HepG2 (cell line): ENCODE measurements at regions not wholly inside any gene's neighbourhood (a gene's known extent, or its start where the extent isn't known, plus 50 kb on each side); places are given as distances from the start of the nearest gene placed in this dataset.

Source experiments
- ATAC-seq: fragments of 200-7000 bp; cut with Tn5 transposase; 3 replicates; pipeline ENCODE4 v1.9.1; 2020; ENCODE audit warnings: mild to moderate bottlenecking, moderate library complexity
- BruUV-seq: library from RNA; stranded (reverse); fragments of 400-500 nt; replicated peaks from 2 replicates; lab custom pipeline; 2021; lab: Mats Ljungman, UMichigan
- CTCF ChIA-PET: fragments of 300-600 bp; formaldehyde crosslinking; extraction: SDS; loops from one replicate; lab custom pipeline; 2021; ENCODE audit warnings: low total read pairs, inconsistent platforms, low intra/inter-chr PET ratio; lab: Yijun Ruan, JAX
- POLR2A ChIA-PET: fragments of 350-600 bp; sonication (Branson Sonifier 250); formaldehyde crosslinking; loops from one replicate; lab custom pipeline; 2020; ENCODE audit warnings: antibody characterized with exemption, inconsistent platforms; lab: Yijun Ruan, JAX
- DNase-seq: peaks from one replicate; pipeline ENCODE4 v3.0.0-alpha.2; 2015; ENCODE audit warnings: low spot score
- FAIRE-seq: peaks from 3 replicates; lab custom pipeline; 2011; peaks lifted over from hg19 to GRCh38; lab: Jason Lieb, UNC
- H2AFZ ChIP-seq: one replicate; pipeline ENCODE4 v1.6.1; 2011; ENCODE audit warnings: low read length, inconsistent platforms
- H3K27ac ChIP-seq: fragments of 300-600 bp; 3 replicates; pipeline ENCODE4 v1.8.0; 2011; ENCODE audit warnings: mixed run types, mild to moderate bottlenecking, mixed read lengths, low read length, inconsistent platforms; ENCODE audit not compliant: insufficient read depth; ENCODE audit errors: extremely low read length
- H3K27me3 ChIP-seq, 2 experiments: fragments of 200-600 bp in 1 of 2; 2 replicates in 1 of 2; 3 replicates in 1 of 2; pipeline versions ENCODE4 v1.6.0 to v1.8.0; 2011; ENCODE audit warnings: low read length in 2 of 2, mild to moderate bottlenecking in 2 of 2, moderate library complexity in 2 of 2, inconsistent platforms in 1 of 2; ENCODE audit not compliant: insufficient read depth in 2 of 2, control insufficient read depth in 1 of 2
- H3K36me3 ChIP-seq, 2 experiments: fragments of 200-600 bp in 1 of 2; replicated peaks in 1 of 2; 2 replicates in 1 of 2; 3 replicates in 1 of 2; pipeline versions ENCODE4 v1.5.1 to v1.8.0; 2011; ENCODE audit warnings: low read length in 2 of 2, inconsistent platforms in 1 of 2; ENCODE audit not compliant: insufficient read depth in 2 of 2, control insufficient read depth in 1 of 2
- H3K4me1 ChIP-seq: 2 replicates; pipeline ENCODE4 v1.5.1; 2012; ENCODE audit warnings: low read length, inconsistent platforms; ENCODE audit not compliant: insufficient read depth
- H3K4me2 ChIP-seq: 2 replicates; pipeline ENCODE4 v1.6.0; 2011; ENCODE audit warnings: low read depth, low read length, inconsistent platforms
- H3K4me3 ChIP-seq, 3 experiments: fragments of 200-600 bp in 1 of 3; sonication (generic), shearing (Covaris generic) in 1 of 3; replicated peaks in 1 of 3; 2 replicates each; pipeline ENCODE4 v1.5.1; 2011 to 2016; ENCODE audit warnings: low read length in 3 of 3, inconsistent platforms in 2 of 3, low read depth in 2 of 3, mild to moderate bottlenecking in 2 of 3, control low read depth in 1 of 3, mixed read lengths in 1 of 3; ENCODE audit not compliant: insufficient read depth in 1 of 3
- H3K79me2 ChIP-seq: one replicate; pipeline ENCODE4 v1.6.1; 2011; ENCODE audit warnings: low read length, inconsistent platforms; ENCODE audit not compliant: insufficient read depth
- H3K9ac ChIP-seq: 2 replicates; pipeline ENCODE4 v1.6.0; 2011; ENCODE audit warnings: mild to moderate bottlenecking, low read depth, low read length, inconsistent platforms; ENCODE audit not compliant: insufficient read depth
- H3K9me3 ChIP-seq: 2 replicates; pipeline ENCODE4 v1.5.1; 2012; ENCODE audit warnings: mild to moderate bottlenecking, low read length
- H4K20me1 ChIP-seq: 2 replicates; pipeline ENCODE4 v1.6.0; 2011; ENCODE audit warnings: inconsistent platforms, mild to moderate bottlenecking, low read length, moderate library complexity; ENCODE audit not compliant: insufficient read depth
- CEBPB ChIP-seq: IDR thresholded peaks from 2 replicates; pipeline ENCODE4 v1.6.1; 2011; ENCODE audit warnings: low read depth, low read length, improper control_type of control experiment, borderline replicate concordance
- DNMT1 ChIP-seq: sonication (generic); formaldehyde crosslinking; IDR thresholded peaks from 2 replicates; pipeline ENCODE4 v1.5.1; 2020; ENCODE audit warnings: mild to moderate bottlenecking, missing genetic modification reagents
- ELF1 ChIP-seq: sonication (generic); formaldehyde crosslinking; IDR thresholded peaks from 2 replicates; pipeline ENCODE4 v1.4.0; 2020; ENCODE audit warnings: missing genetic modification reagents
- HNRNPK ChIP-seq: fragments of 200-400 bp; formaldehyde crosslinking; IDR thresholded peaks from 2 replicates; pipeline ENCODE4 v1.6.1; 2018; ENCODE audit warnings: low read length, low read depth, moderate library complexity, mild to moderate bottlenecking; ENCODE audit not compliant: poor library complexity, severe bottlenecking
- HNRNPL ChIP-seq: fragments of 200-400 bp; formaldehyde crosslinking; IDR thresholded peaks from 2 replicates; pipeline ENCODE4 v1.6.1; 2017; ENCODE audit warnings: mild to moderate bottlenecking, low read depth, low read length
- MTA1 ChIP-seq: sonication (generic); formaldehyde crosslinking; IDR thresholded peaks from 2 replicates; pipeline ENCODE4 v1.4.0; 2020; ENCODE audit warnings: missing genetic modification reagents, mild to moderate bottlenecking, borderline replicate concordance
- MTF2 ChIP-seq: sonication (generic); formaldehyde crosslinking; IDR thresholded peaks from 2 replicates; pipeline ENCODE4 v1.5.0; 2020; ENCODE audit warnings: missing genetic modification reagents, borderline replicate concordance
- MYC ChIP-seq: sonication (generic); formaldehyde crosslinking; IDR thresholded peaks from 2 replicates; pipeline ENCODE4 v1.9.0; 2021; ENCODE audit warnings: missing genetic modification reagents, borderline replicate concordance
- SETDB1 ChIP-seq: sonication (generic); formaldehyde crosslinking; IDR thresholded peaks from 2 replicates; pipeline ENCODE4 v1.5.1; 2020; ENCODE audit warnings: missing genetic modification reagents, mild to moderate bottlenecking, borderline replicate concordance
- SMYD3 ChIP-seq: sonication (generic); formaldehyde crosslinking; IDR thresholded peaks from 2 replicates; pipeline ENCODE4 v1.8.1; 2023; ENCODE audit warnings: mild to moderate bottlenecking, missing genetic modification reagents
- SOX13 ChIP-seq, 3 experiments: fragments of 450-650 bp in 1 of 3; sonication (generic) in 1 of 3; formaldehyde crosslinking in 1 of 3; IDR thresholded peaks in 2 of 3; conservative IDR thresholded peaks in 1 of 3; 2 replicates each; pipeline versions ENCODE4 v1.5.0 to v1.6.1; 2016 to 2020; ENCODE audit warnings: antibody characterized with exemption in 1 of 3, mild to moderate bottlenecking in 1 of 3, missing compliant biosample characterization in 1 of 3, missing genetic modification reagents in 1 of 3, moderate library complexity in 1 of 3
- TEAD3 ChIP-seq: optimal IDR thresholded peaks from 2 replicates; pipeline ENCODE3; 2016; ENCODE audit warnings: borderline replicate concordance
- TMF1 ChIP-seq: sonication (generic); formaldehyde crosslinking; IDR thresholded peaks from 2 replicates; pipeline ENCODE4 v1.8.1; 2022; ENCODE audit warnings: low read depth, missing genetic modification reagents
- ZKSCAN1 ChIP-seq: fragments of 150-350 bp; IDR thresholded peaks from 2 replicates; pipeline ENCODE4 v1.6.1; 2014; ENCODE audit warnings: low read length
- ZNF501 ChIP-seq: sonication (generic); formaldehyde crosslinking; IDR thresholded peaks from 2 replicates; pipeline ENCODE4 v1.5.1; 2020; ENCODE audit warnings: mild to moderate bottlenecking, moderate library complexity, missing genetic modification reagents
- ZNF7 ChIP-seq: IDR thresholded peaks from 2 replicates; pipeline ENCODE4 v1.6.1; 2016; ENCODE audit warnings: missing biosample characterization, missing genetic modification reagents
- ZNF768 ChIP-seq: sonication (generic); formaldehyde crosslinking; IDR thresholded peaks from 2 replicates; pipeline ENCODE4 v1.4.0; 2020; ENCODE audit warnings: missing genetic modification reagents
- WGBS: methylation state at CpG from one replicate; pipeline ENCODE4 v1.1.6; 2017; ENCODE audit warnings: low lambda C conversion rate; 5-methylcytosine and 5-hydroxymethylcytosine counted together
- in situ Hi-C: cut with HindIII; loops from 2 replicates; pipeline ENCODE4 v1.10.0; 2017; ENCODE audit warnings: low pct_unique_long_range_greater_than_20kb; ENCODE audit not compliant: extremely low pct_ligation_motif_present
- intact Hi-C: fragments of 100-400 bp; cut with micrococcal nuclease; formaldehyde crosslinking; loops from one replicate; pipeline ENCODE4 v1.10.0; 2022; ENCODE audit not compliant: unreplicated experiment
- TF ChIP-seq, protein P1 (sequence below): fragments of 450-650 bp; IDR thresholded peaks from 2 replicates; pipeline ENCODE4 v1.6.1; 2016

DNA sequence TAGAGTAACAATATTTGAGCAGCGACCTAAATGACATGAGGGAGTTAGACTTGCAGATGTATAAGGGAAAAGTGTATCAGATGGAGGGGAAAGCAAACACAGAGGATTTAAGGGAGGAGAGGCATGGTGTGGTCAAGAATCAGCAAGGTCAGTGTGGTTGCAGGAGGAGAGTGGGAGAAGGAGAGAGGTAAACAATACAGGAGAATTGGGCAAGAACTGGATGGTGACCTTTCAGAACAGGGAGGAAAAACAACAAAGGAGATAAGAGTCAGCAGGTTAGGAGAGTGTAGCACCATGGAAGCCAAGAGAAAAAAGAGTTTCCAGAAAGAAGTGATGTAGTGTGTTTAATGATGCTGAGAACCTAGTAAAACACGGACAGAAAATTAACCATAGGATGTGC, 178.5 kb downstream of the PAPSS1 start:
- DNase-seq = no peak
- Histone ChIP-seq H2AFZ (no peak overlapping the region), H3K9ac (no peak overlapping the region), H3K4me3 (no peak overlapping the region), H3K9me3 (no peaks in the 10 kb centered on the region), H3K36me3 (no peaks in the 10 kb centered on the region), H3K27ac (no peak overlapping the region), H3K79me2 (no peaks in the 10 kb centered on the region), H3K4me2 (no peak overlapping the region), H4K20me1 (no peaks in the 10 kb centered on the region), H3K4me1 (no peaks in the 10 kb centered on the region), H3K27me3 (no peaks in the 10 kb centered on the region)
- in situ Hi-C loops = no loop called here
- no peak for TF ChIP-seq HNRNPL
- no peak for TF ChIP-seq MTF2 (CRISPR knock-in tag)
- no peak for TF ChIP-seq MYC (CRISPR knock-in tag)
- TF ChIP-seq SMYD3 (CRISPR knock-in tag) = no peak
- TF ChIP-seq TEAD3 (CRISPR knock-in tag) = no peak
- TF ChIP-seq MTA1 (CRISPR knock-in tag) = no peak
- TF ChIP-seq, protein P1, sequence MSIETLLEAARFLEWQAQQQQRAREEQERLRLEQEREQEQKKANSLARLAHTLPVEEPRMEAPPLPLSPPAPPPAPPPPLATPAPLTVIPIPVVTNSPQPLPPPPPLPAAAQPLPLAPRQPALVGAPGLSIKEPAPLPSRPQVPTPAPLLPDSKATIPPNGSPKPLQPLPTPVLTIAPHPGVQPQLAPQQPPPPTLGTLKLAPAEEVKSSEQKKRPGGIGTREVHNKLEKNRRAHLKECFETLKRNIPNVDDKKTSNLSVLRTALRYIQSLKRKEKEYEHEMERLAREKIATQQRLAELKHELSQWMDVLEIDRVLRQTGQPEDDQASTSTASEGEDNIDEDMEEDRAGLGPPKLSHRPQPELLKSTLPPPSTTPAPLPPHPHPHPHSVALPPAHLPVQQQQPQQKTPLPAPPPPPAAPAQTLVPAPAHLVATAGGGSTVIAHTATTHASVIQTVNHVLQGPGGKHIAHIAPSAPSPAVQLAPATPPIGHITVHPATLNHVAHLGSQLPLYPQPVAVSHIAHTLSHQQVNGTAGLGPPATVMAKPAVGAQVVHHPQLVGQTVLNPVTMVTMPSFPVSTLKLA = no peak
- TF ChIP-seq DNMT1 (CRISPR knock-in tag) = no peak
- TF ChIP-seq ZNF7 (CRISPR knock-in tag) = 0 out of 2 replicates have a peak, but pooled peaks have one; percentile 35
- TF ChIP-seq TMF1 (CRISPR knock-in tag) = no peak
- no peak for TF ChIP-seq SETDB1 (CRISPR knock-in tag)
- TF ChIP-seq ZKSCAN1 = no peak
- TF ChIP-seq SOX13 (IDR thresholded peaks at IDR 0.05) = no peak
- TF ChIP-seq SOX13 (CRISPR knock-in tag; conservative IDR thresholded peaks at IDR 0.05 in 1 of 2, IDR thresholded peaks at IDR 0.05 in 1 of 2) = peak in 1 of 2 experiments; percentile 47; a peak in 1 of 4 replicates
- TF ChIP-seq ZNF501 (CRISPR knock-in tag) = no peak
- TF ChIP-seq CEBPB = peak; percentile 15; the same call in 1 of the 2 replicates
- no peak for TF ChIP-seq HNRNPK
- TF ChIP-seq ZNF768 (CRISPR knock-in tag) = no peak
- TF ChIP-seq ELF1 (CRISPR knock-in tag) = no peak
- no peak; the same call in 2 of the 3 replicates for ATAC-seq
- FAIRE-seq = no peak
- ChIA-PET CTCF (no interaction called here), POLR2A (no interaction called here)
- BruUV-seq = no TSS peak
- intact Hi-C loops = no loop called here
- WGBS = 2% methylated on average over 2 of the region's 2 CpGs
